H1 (cell line): ENCODE measurements at regions not wholly inside any gene's neighbourhood (a gene's known extent, or its start where the extent isn't known, plus 50 kb on each side); places are given as distances from the start of the nearest gene placed in this dataset.

Experiments
- CTCF ChIA-PET: fragments of 300-600 bp; sonication (Branson Sonifier 250); formaldehyde crosslinking; loops from one replicate; lab custom pipeline; 2021; ENCODE audit not compliant: partially characterized antibody; lab: Charles Lee
- POLR2A ChIA-PET: fragments of 300-600 bp; sonication (Branson Sonifier 250); formaldehyde crosslinking; loops from one replicate; lab custom pipeline; 2021; ENCODE audit warnings: inconsistent platforms; ENCODE audit not compliant: partially characterized antibody; lab: Charles Lee
- DNase-seq, 2 experiments: peaks; one replicate each; pipeline versions ENCODE4 v3.0.0 to v3.0.0-alpha.2; 2010 to 2022; ENCODE audit warnings: low spot score in 2 of 2, low read depth in 1 of 2, mixed read lengths in 1 of 2
- FAIRE-seq: peaks from 2 replicates; lab custom pipeline; 2011; peaks lifted over from hg19 to GRCh38; lab: Jason Lieb, UNC
- H2AFZ ChIP-seq: 2 replicates; pipeline ENCODE4 v1.8.1; 2012; ENCODE audit warnings: low read length, inconsistent platforms
- H2AK5ac ChIP-seq: 2 replicates; pipeline ENCODE4 v1.6.1; 2013; ENCODE audit warnings: low read depth, low read length
- H2BK120ac ChIP-seq: replicated peaks from 2 replicates; pipeline ENCODE3; 2013; ENCODE audit warnings: low read depth, low read length, inconsistent platforms
- H2BK12ac ChIP-seq: 2 replicates; pipeline ENCODE4 v1.6.1; 2013; ENCODE audit warnings: low read depth, low read length
- H2BK15ac ChIP-seq: 2 replicates; pipeline ENCODE4 v1.6.1; 2013; ENCODE audit warnings: low read length
- H2BK20ac ChIP-seq: 2 replicates; pipeline ENCODE4 v1.6.1; 2013; ENCODE audit warnings: low read length
- H2BK5ac ChIP-seq: 2 replicates; pipeline ENCODE4 v1.6.1; 2013; ENCODE audit warnings: low read depth, low read length
- H3K14ac ChIP-seq: 2 replicates; pipeline ENCODE4 v1.6.1; 2013; ENCODE audit warnings: inconsistent platforms; ENCODE audit not compliant: insufficient read length
- H3K18ac ChIP-seq: 2 replicates; pipeline ENCODE4 v1.6.1; 2013; ENCODE audit warnings: low read length; ENCODE audit errors: extremely low read depth
- H3K23ac ChIP-seq: 2 replicates; pipeline ENCODE4 v1.6.1; 2013; ENCODE audit warnings: inconsistent platforms; ENCODE audit not compliant: insufficient read length
- H3K23me2 ChIP-seq: 2 replicates; pipeline ENCODE4 v1.6.1; 2013; ENCODE audit warnings: low read depth, low read length
- H3K27ac ChIP-seq: 2 replicates; pipeline ENCODE4 v1.6.1; 2011; ENCODE audit warnings: low read depth, low read length, inconsistent platforms
- H3K27me3 ChIP-seq, 4 experiments: replicated peaks in 1 of 4; 1 replicate in 1 of 4; 2 replicates in 3 of 4; pipeline versions ENCODE4 v1.6.1 to v1.8.1; 2011 to 2013; ENCODE audit warnings: low read length in 3 of 4, mild to moderate bottlenecking in 3 of 4, inconsistent platforms in 2 of 4, mixed read lengths in 2 of 4, moderate library complexity in 1 of 4; ENCODE audit not compliant: control insufficient read depth in 3 of 4, insufficient read depth in 3 of 4; ENCODE audit errors: extremely low read depth in 1 of 4
- H3K36me3 ChIP-seq, 4 experiments: 2 replicates each; pipeline versions ENCODE4 v1.6.1 to v1.8.1; 2011 to 2013; ENCODE audit warnings: mild to moderate bottlenecking in 4 of 4, low read length in 3 of 4, moderate library complexity in 2 of 4, control low read depth in 1 of 4, inconsistent platforms in 1 of 4; ENCODE audit not compliant: insufficient read depth in 4 of 4, control insufficient read depth in 2 of 4
- H3K4ac ChIP-seq: replicated peaks from 2 replicates; pipeline ENCODE3; 2013; ENCODE audit warnings: low read length, low read depth, mixed read lengths, inconsistent platforms; ENCODE audit not compliant: insufficient read length
- H3K4me1 ChIP-seq, 4 experiments: replicated peaks in 1 of 4; 1 replicate in 1 of 4; 2 replicates in 3 of 4; pipeline versions ENCODE4 v1.6.1 to v1.8.1; 2011 to 2013; ENCODE audit warnings: low read length in 3 of 4, inconsistent platforms in 2 of 4, mixed read lengths in 1 of 4; ENCODE audit not compliant: insufficient read depth in 4 of 4, control insufficient read depth in 3 of 4
- H3K4me2 ChIP-seq, 2 experiments: 2 replicates each; pipeline versions ENCODE4 v1.6.1 to v1.8.1; 2011 to 2013; ENCODE audit warnings: low read depth in 2 of 2, low read length in 2 of 2, control low read depth in 1 of 2, inconsistent platforms in 1 of 2, mild to moderate bottlenecking in 1 of 2; ENCODE audit not compliant: insufficient read depth in 1 of 2
- H3K4me3 ChIP-seq, 4 experiments: fragments of 200-600, 300-600 bp in 1 of 4; sonication (generic), shearing (Covaris generic), sonication (Bioruptor Twin) in 1 of 4; 2 replicates each; pipeline versions ENCODE4 v1.5.1 to v1.8.1; 2011 to 2016; ENCODE audit warnings: low read length in 4 of 4, low read depth in 3 of 4, control low read depth in 2 of 4, inconsistent platforms in 2 of 4, mild to moderate bottlenecking in 2 of 4, mixed read lengths in 1 of 4, moderate library complexity in 1 of 4; ENCODE audit not compliant: insufficient read depth in 2 of 4; ENCODE audit errors: extremely low read depth in 1 of 4
- H3K56ac ChIP-seq: replicated peaks from 2 replicates; pipeline ENCODE3; 2013; ENCODE audit warnings: low read depth, mild to moderate bottlenecking, mixed read lengths, low read length, inconsistent platforms; ENCODE audit not compliant: insufficient read length
- H3K79me1 ChIP-seq: 2 replicates; pipeline ENCODE4 v1.6.1; 2013; ENCODE audit warnings: low read depth, low read length, control low read depth
- H3K79me2 ChIP-seq, 2 experiments: 2 replicates each; pipeline versions ENCODE4 v1.6.1 to v1.8.1; 2012 to 2013; ENCODE audit warnings: low read length in 2 of 2, mild to moderate bottlenecking in 2 of 2, inconsistent platforms in 1 of 2; ENCODE audit not compliant: insufficient read depth in 2 of 2, control insufficient read depth in 1 of 2
- H3K9ac ChIP-seq, 4 experiments: replicated peaks in 1 of 4; 1 replicate in 1 of 4; 2 replicates in 3 of 4; pipeline versions ENCODE4 v1.6.1 to v1.8.1; 2011 to 2013; ENCODE audit warnings: low read depth in 3 of 4, low read length in 3 of 4, control low read depth in 2 of 4, mild to moderate bottlenecking in 2 of 4, moderate library complexity in 2 of 4, inconsistent platforms in 1 of 4; ENCODE audit errors: extremely low read depth in 1 of 4
- H3K9me3 ChIP-seq, 2 experiments: 2 replicates each; pipeline versions ENCODE4 v1.6.1 to v1.8.1; 2012 to 2013; ENCODE audit warnings: mild to moderate bottlenecking in 2 of 2, moderate library complexity in 2 of 2, control low read depth in 1 of 2, inconsistent platforms in 1 of 2, low read depth in 1 of 2, low read length in 1 of 2, mixed read lengths in 1 of 2; ENCODE audit not compliant: insufficient read depth in 2 of 2
- H4K20me1 ChIP-seq, 2 experiments: replicated peaks in 1 of 2; 2 replicates each; pipeline versions ENCODE3 to v1.8.1; 2011 to 2013; ENCODE audit warnings: inconsistent platforms in 2 of 2, low read length in 2 of 2, mild to moderate bottlenecking in 1 of 2; ENCODE audit not compliant: insufficient read depth in 2 of 2, control insufficient read depth in 1 of 2
- H4K5ac ChIP-seq: 2 replicates; pipeline ENCODE4 v1.6.1; 2013; ENCODE audit warnings: low read length, low read depth, mixed read lengths, inconsistent platforms; ENCODE audit not compliant: insufficient read length
- H4K8ac ChIP-seq: 2 replicates; pipeline ENCODE4 v1.8.0; 2013; ENCODE audit warnings: mild to moderate bottlenecking, moderate library complexity, low read length, inconsistent platforms; ENCODE audit not compliant: insufficient read depth; ENCODE audit errors: extremely low read depth
- H4K91ac ChIP-seq: replicated peaks from 2 replicates; pipeline ENCODE3; 2013; ENCODE audit warnings: low read length, mixed read lengths, inconsistent platforms; ENCODE audit not compliant: insufficient read length
- CEBPB ChIP-seq: IDR thresholded peaks from 2 replicates; pipeline ENCODE4 v1.6.1; 2012; ENCODE audit warnings: low read depth, low read length
- CTBP2 ChIP-seq: IDR thresholded peaks from 2 replicates; pipeline ENCODE4 v1.7.0; 2011; ENCODE audit warnings: borderline replicate concordance, mild to moderate bottlenecking, moderate library complexity, mixed read lengths, low read length; ENCODE audit not compliant: insufficient read depth, insufficient read length
- FOSL1 ChIP-seq: IDR thresholded peaks from 2 replicates; pipeline ENCODE4 v1.6.1; 2011; ENCODE audit warnings: mild to moderate bottlenecking, low read depth, low read length, moderate library complexity; ENCODE audit not compliant: insufficient read depth
- GABPA ChIP-seq: IDR thresholded peaks from 2 replicates; pipeline ENCODE4 v1.6.1; 2011; ENCODE audit warnings: mild to moderate bottlenecking, low read length, moderate library complexity, borderline replicate concordance; ENCODE audit not compliant: insufficient read depth
- JUND ChIP-seq: IDR thresholded peaks from 2 replicates; pipeline ENCODE4 v1.6.1; 2011; ENCODE audit warnings: mild to moderate bottlenecking, improper control_type of control experiment, low read length
- PHF8 ChIP-seq: fragments of 200-600 bp; sonication (generic); conservative IDR thresholded peaks from 2 replicates; pipeline ENCODE4 v1.7.1; 2012; ENCODE audit warnings: low read depth, mild to moderate bottlenecking, inconsistent platforms, low read length, moderate library complexity
- POLR2A ChIP-seq, 2 experiments: IDR thresholded peaks; 1 replicate in 1 of 2; 2 replicates in 1 of 2; pipeline ENCODE4 v1.6.1; 2011; ENCODE audit warnings: low read depth in 2 of 2, low read length in 2 of 2, mild to moderate bottlenecking in 2 of 2; ENCODE audit errors: control extremely low read depth in 1 of 2
- SIN3A ChIP-seq, 2 experiments: IDR thresholded peaks in 1 of 2; conservative IDR thresholded peaks in 1 of 2; 2 replicates each; pipeline ENCODE4 v1.6.1; 2011 to 2012; ENCODE audit warnings: low read length in 2 of 2, improper control_type of control experiment in 1 of 2, low read depth in 1 of 2, mild to moderate bottlenecking in 1 of 2
- TEAD4 ChIP-seq: IDR thresholded peaks from 2 replicates; pipeline ENCODE4 v1.6.1; 2012; ENCODE audit warnings: low read depth, low read length, inconsistent platforms, mixed read lengths
- WGBS, 2 experiments: shearing (Covaris generic) in 1 of 2; methylation state at CpG; one replicate each; pipeline versions ENCODE4 v1.1.6 to v1.1.7; 2013 to 2015; ENCODE audit warnings: low lambda C conversion rate in 2 of 2, mixed read lengths in 2 of 2, inconsistent platforms in 1 of 2, low coverage in 1 of 2, missing lambda C conversion rate in 1 of 2; ENCODE audit not compliant: insufficient replicate concordance in 2 of 2, insufficient coverage in 1 of 2, insufficient read length in 1 of 2; ENCODE audit errors: extremely low coverage in 1 of 2, missing lambda C conversion rate in 1 of 2; 5-methylcytosine and 5-hydroxymethylcytosine counted together

DNA sequence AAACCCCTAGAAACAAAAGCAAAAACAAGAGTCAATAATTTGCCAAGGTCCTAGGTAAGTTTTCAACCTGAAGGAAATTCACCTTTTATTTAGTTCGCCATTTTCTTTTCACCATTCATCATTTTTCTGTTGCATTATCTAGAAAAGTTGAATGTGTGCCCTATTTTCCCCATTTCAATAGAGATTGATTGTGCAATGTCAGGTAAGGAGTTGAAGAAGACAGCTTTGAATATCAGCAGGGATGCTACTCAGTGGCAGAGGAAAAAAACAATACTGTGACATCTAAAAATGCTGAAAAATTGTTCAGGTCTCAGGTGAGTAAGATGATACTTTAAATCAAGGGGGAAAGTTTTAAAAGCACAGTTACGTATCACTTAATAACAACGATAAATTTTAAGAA is 813.7 kb downstream of the DTWD2 start:
- Histone ChIP-seq H3K79me1 (no peaks in the 10 kb centered on the region), H2BK15ac (no peak overlapping the region), H3K18ac (no peak overlapping the region), H2BK5ac (no peak overlapping the region), H2AK5ac (no peak overlapping the region), H3K4me1 (no peaks in the 10 kb centered on the region), H3K79me2 (no peaks in the 10 kb centered on the region), H2BK12ac (no peak overlapping the region), H3K56ac (no peak overlapping the region), H4K5ac (no peak overlapping the region), H2BK120ac (no peak overlapping the region), H2BK20ac (no peak overlapping the region), H3K9ac (no peak overlapping the region), H4K91ac (no peak overlapping the region), H3K14ac (no peak overlapping the region), H4K8ac (no peak overlapping the region), H4K20me1 (no peaks in the 10 kb centered on the region), H3K9me3 (no peaks in the 10 kb centered on the region), H3K23ac (no peak overlapping the region), H2AFZ (no peak overlapping the region), H3K4me3 (no peak overlapping the region), H3K36me3 (no peaks in the 10 kb centered on the region), H3K4ac (no peak overlapping the region), H3K27ac (no peak overlapping the region), H3K4me2 (no peak overlapping the region), H3K23me2 (no peaks in the 10 kb centered on the region), H3K27me3 (no peaks in the 10 kb centered on the region)
- ChIA-PET CTCF (no interaction called here), POLR2A (no interaction called here)
- 65% methylated on average over 3 of the region's 3 CpGs; no CpG with 5 or more reads in 1 of the 2 experiments for WGBS, 2 experiments
- FAIRE-seq (no peak), DNase-seq (no peak)
- TF ChIP-seq SIN3A (conservative IDR thresholded peaks at IDR 0.05 in 1 of 2, IDR thresholded peaks at IDR 0.05 in 1 of 2; ENCODE audit: low read depth in 1 of 2, low read length in 2 of 2) (no peak), POLR2A (IDR thresholded peaks at IDR 0.05; ENCODE audit: control extremely low read depth in 1 of 2, low read depth in 2 of 2, low read length in 2 of 2) (no peak), GABPA (no peak), CEBPB (peak; percentile 87), PHF8 (no peak), CTBP2 (no peak), JUND (no peak), FOSL1 (no peak), TEAD4 (no peak)
